MM.1S (cell line): ENCODE measurements at regions not wholly inside any gene's neighbourhood (a gene's known extent, or its start where the extent isn't known, plus 50 kb on each side); places are given as distances from the start of the nearest gene placed in this dataset.

ENCODE experiments used
- EZH2 ChIP-seq: fragments of 300-600 bp; sonication (generic); optimal IDR thresholded peaks from 2 replicates; pipeline ENCODE3; 2017; ENCODE audit warnings: low read depth, mild to moderate bottlenecking, antibody characterized with exemption, low read length, mixed read lengths
- TF ChIP-seq, protein P1 (sequence below): fragments of 300-600 bp; sonication (generic); IDR thresholded peaks from 2 replicates; pipeline ENCODE4 v1.5.1; 2016; ENCODE audit warnings: antibody characterized with exemption, low read length, mixed read lengths

GRCh38 chr13:30022796-30023195 lies 172.4 kb upstream of the UBL3 start:
- no peak for TF ChIP-seq EZH2
- TF ChIP-seq, protein P1, sequence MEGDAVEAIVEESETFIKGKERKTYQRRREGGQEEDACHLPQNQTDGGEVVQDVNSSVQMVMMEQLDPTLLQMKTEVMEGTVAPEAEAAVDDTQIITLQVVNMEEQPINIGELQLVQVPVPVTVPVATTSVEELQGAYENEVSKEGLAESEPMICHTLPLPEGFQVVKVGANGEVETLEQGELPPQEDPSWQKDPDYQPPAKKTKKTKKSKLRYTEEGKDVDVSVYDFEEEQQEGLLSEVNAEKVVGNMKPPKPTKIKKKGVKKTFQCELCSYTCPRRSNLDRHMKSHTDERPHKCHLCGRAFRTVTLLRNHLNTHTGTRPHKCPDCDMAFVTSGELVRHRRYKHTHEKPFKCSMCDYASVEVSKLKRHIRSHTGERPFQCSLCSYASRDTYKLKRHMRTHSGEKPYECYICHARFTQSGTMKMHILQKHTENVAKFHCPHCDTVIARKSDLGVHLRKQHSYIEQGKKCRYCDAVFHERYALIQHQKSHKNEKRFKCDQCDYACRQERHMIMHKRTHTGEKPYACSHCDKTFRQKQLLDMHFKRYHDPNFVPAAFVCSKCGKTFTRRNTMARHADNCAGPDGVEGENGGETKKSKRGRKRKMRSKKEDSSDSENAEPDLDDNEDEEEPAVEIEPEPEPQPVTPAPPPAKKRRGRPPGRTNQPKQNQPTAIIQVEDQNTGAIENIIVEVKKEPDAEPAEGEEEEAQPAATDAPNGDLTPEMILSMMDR = no peak
